Stimulated activated CD8-positive, alpha-beta memory T cell treated with anti-CD3 and anti-CD28 coated beads, Interleukin-7, amount 100 ng/mL, for 1 hour (primary cell): ENCODE measurements at regions not wholly inside any gene's neighbourhood (a gene's known extent, or its start where the extent isn't known, plus 50 kb on each side); places are given as distances from the start of the nearest gene placed in this dataset.
"Not testable (repeated sequence)": the region's sequence is repeated elsewhere in the genome, so short reads cannot be mapped to it uniquely, and the experiment has no call there.

Source experiments
- DNase-seq, 2 donors: peaks; one replicate each; pipeline ENCODE4 v3.0.0-alpha.2; 2020; ENCODE audit warnings: low read depth in 2 of 2

DNA sequence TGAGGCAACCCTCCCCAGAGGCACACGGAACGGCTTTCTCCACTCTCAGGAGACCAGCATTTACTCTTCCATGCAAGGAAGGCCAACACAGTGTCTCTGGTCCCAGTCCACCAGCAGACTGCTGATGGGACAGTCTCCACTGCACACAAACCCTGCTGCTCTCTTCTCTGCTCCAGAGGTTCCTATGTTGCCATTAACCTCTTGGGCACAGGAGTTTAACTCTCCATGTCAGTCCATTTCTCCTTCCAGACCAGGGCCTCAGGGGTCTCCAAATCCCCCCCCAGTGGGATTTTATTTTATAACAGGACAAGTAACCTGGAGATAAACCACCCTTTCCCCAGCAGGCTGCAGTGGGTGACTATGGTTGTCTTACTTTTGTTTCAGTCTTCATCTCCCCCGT is 452.5 kb downstream of the GADD45G start:
- DNase-seq: no peak

DNA sequence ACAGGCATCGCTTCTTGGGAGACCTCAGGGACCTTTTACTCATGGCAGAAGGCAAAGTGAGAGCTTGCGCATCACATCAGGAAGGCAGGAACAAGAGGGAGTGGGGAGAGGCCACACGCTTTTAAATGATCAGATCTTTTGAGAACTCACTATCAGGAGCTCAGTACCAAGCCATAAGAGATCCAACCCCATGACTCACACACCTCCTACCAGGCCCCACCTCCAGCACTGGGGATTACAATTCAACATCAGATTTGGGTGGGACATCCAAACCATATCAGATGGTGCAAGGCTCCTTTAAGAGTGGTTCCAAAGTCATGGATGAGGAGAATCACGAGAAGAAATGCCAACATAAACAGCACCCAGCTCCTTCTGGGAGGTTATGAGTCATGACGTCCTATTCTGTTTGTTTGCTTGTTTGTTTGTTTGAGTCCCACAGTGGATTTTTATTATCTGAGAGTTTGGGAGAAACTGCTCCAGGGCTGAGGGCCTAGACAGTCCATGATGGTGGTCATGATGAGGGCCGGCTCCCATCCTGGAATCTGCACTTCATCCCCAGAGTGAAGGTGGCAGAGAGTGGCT is 453.5 kb downstream of the GADD45G start:
- no peak for DNase-seq

DNA sequence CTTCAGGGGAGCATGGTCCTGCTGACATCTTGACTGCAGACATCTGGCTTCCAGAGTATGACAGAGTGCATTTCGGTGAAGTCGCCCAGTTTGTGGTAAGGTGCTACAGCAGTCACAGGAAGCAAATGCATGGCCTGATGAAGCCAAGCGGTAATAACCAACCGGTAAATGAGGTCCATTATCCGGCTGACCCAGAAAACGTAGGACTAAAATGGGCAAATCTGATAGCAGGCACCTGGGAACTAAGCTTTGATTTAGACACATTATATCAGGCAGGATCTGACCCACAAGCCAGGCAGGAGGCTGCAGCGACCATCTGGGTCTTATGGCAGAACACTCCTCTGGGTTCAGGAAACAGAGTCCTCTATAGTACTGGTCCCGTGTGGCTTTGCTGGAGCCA is 454.6 kb downstream of the GADD45G start:
- no peak for DNase-seq

DNA sequence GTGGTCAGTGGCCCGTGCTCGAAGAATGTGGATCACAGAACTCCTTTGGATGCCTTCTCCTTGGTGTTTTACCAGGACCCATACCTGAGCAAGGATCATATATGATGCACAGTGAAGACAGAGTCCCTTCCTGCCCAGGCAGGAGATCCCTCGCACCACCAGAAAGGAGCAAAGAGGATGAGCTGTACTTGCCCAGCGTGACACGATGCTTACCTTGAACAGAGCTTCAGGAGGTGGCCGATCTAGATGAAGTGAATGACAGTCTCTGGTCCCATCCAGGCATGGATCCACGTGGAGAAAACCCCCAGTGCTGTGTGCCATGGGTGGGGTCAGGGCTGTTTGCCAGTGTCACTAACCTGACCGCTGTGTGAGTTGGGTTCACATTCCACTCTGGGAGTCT is 455.4 kb downstream of the GADD45G start:
- DNase-seq: no peak

DNA sequence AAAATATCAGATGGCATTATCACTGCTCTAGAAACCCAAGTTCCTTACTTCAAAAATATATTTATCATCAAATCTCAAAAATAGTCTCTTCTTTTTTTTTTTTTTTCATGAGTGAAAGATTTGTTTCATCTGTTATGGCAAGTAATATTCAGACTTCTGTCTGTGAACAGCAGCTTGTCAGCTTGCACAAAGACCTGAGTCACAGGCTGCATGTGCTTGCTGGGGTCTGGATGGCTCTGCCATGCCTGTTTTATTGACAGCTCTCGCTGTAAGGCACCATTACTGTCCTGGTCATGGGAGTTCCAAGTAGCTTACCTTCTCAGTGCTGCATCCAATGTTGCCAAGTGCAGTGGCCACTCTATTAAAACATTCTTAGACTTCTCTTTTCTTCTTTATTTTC is 456.4 kb downstream of the GADD45G start:
- no peak for DNase-seq

DNA sequence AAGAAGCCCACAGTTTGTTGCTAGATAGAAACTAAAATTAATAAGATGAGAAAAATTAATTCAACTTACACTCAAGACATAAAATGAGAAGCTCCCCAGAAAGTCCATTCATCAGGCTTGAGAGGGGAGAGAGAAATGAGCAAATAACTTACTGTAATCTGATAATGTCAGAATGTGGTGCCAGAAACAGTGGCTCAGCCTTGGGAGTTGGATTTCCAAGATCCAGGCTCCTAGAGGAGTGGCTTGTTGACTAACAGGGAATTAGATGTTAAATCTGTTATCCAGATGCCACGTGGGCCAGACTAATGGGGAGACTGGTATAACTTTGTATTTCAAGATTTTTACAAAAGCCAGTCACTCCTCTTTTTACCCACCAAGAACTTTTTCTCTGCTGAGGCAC is 458.2 kb downstream of the GADD45G start:
- DNase-seq: no peak

DNA sequence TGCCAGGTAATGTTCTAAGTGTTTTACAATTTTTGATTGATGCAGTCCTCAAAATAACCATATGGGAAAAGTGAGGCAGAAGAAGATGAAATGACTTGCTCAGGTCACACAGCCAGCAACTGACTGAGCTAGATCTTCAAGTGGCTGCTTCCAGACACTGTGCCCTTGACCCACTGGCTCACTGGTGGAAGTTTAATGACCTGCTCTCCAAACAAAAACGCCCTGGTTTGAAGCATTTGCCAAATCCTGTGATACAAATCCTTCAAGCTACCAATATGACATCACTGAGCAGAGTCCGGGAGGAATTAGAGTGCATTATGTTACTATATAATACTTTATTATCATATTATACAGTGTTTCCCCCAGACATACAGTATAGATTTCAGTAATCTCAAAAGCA is 459.4 kb downstream of the GADD45G start:
- no peak for DNase-seq

DNA sequence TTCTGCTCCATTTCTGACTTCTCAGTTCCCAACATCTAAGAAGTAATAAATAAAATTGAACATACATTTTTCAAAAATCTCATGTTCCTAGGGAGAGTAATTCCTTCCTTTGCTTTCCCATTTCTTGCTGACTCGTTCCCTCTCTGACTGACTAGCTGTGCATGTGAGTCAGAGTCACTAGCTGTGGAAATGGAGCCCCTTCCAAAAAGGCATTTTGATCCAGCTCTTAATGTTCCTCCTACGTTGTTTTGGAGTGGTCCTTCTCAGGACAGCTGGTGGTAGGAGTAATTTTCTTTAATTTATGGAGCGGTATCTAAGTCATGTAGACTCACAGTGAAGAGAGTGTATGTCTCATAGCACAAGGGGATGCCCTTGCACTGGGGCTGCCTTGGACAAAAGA is 460.2 kb downstream of the GADD45G start:
- no peak for DNase-seq

DNA sequence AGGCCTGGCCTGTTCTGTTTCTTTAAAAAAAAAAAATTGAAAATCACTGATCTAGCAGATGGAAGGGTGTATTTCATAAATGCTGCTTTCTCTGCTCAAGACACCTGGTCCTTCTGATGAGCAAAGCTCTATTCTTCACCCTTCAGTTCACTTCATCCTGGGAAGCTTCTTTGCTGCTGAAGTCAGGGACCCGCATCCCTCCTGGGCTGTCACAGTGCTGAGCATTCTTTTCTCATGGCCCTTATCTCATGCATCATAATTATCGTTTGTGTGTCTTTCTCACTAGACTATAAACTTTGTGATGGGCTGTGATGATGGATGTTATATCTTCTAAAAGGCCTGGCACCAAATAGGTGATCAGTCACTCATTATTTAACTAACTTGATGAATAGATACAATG is 461.0 kb downstream of the GADD45G start:
- DNase-seq: no peak

DNA sequence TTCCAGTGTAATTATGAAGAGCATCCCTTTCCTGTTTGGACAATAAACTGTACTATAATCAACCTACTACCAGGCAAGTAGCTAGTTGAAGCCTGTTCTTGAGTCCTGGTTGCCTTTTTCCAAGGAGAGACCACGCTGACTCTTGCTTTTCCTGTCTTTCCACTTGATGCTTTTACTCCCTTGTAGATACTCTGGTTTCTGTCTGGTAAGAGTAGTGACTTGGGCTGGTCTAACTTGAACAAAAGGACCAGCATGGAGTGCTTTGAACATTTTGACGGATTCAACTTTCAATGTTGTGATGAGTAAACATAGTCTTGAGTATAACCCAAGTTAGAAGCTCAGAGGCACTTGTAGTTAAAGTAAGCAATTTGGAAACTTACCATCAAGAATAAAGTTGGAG is 464.3 kb downstream of the GADD45G start:
- no peak for DNase-seq

DNA sequence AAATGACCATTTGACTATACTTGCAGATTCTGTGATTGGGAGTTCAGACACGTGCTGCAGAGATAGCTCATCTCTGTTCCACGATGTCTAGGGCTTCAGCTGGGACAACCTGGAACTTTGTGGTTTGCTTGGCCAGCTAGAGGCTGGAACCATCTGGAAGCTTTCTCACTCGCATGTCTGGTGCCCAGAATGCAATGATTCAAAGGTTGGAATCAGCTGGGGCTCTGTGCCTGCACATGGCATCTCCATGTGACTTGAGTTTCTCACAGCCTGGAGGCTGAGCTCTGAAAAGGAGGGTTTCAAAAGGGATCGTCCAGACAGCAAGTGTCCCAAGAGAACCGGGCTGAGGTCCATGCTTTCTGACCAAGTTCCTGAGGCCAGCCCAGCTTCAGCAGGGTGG is 465.2 kb downstream of the GADD45G start:
- no peak for DNase-seq

DNA sequence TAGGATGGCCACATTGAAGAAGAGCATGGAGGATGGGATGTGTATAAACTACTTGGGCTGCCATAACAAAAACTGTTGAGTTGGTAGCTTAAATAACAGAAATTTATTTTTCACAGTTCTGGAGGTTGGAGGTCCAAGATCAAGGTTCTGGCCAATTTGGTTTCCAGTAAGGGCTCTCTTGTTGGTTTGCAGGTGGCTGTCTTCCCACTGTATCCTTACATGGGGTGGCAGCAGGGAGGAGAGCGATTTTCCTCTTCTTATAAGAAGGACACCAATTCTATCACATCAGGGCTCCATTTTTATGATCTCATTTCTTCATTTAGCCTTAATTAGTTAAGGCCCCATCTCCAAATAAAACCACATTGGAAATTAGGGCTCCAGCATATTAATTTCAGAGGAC is 465.7 kb downstream of the GADD45G start:
- DNase-seq: no peak

DNA sequence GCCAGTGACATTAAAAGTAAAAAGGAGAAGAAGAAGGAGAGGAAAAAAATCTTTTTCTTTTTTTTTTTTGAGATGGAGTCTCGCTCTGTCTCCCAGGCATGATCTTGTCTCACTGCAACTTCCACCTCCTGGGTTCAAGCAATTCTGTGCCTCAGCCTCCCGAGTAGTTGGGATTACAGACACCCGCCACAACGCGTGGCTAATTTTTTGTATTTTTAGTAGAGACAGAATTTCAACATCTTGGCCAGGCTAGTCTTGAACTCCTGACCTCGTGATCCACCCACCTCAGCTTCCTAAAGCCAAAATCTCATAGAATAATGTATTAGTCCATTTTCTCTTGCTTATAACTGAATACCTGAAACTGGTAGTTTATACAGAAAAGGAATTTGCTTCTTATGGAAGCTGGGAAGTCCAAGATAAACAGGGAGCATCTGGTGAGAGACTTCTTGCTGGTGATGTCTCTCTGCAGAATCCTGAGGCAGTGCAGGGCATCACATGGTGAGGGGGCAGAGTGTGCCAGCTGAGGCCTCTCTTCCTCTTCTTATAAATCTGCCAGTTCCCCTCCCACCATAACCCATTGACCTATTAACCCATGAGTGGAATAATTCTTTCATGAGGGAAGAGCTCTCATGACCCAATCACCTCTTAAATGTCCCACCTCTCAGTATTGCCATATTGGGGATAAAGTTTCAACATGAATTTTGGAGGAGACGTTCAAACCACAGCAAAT is 466.3 kb downstream of the GADD45G start:
- DNase-seq: no peak

DNA sequence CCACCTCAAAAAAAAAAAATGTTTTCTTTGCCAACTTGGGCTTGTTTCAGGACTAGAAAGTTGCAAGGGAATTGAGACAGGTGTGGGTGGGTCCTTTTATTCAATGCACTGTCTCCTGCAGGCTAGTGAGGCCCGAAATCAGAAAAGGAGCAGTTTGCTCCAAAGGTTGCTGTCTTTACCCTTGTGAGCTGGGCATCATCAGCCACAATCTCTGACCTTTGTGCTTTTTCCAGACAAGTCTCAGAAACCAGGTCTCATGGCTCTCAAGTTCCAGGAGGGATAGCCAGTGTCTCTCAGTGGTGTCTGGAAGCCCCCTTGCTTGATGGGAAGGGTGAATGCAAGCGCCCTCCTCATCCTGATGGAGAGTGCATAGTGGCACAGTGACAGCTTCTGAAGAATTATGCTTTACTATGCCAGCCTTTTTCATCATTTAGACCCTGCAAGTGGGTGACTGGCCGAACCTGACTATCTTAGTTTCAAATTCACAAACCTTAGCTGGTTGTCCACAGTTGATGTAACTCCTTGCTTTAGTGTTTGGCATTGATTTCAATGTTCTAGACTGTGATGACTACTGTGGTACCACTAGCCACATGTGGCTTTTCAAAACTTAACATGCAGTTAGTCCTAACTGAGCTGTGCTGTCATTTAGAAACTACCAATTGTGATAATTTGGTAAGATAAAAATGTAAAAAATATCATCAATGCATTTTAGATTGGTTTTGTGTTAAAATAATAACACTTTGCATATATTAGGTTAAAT is 468.6 kb downstream of the GADD45G start:
- DNase-seq: no peak

DNA sequence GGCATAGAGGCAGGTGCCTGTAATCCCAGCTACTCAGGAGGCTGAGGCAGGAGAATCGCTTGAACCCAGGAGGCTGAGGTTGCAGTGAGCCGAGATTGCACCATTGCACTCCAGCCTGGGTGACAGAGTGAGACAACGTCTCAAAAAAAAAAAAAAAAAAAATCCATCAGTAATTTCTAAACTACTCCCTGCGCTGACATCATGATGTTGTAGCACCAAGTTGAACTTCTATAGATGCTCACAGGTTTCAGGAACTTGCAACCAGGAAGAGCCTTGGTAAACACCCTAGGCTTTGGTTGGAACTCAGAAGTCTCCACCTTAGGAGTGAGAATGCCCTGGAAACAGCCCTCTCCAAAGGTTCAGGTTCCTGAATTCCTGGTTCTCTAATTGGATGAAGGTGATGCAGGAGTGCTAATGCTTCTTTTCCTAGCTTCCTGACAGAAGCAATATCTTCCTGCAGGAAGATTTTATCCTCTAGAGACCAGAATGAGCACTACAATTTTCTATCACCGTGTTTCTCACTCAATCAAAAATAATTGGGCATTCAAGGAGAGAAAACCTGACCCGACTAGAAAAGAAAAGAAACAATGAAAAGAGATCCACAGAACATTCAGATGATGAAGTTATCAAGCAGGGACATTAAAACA is 469.6 kb downstream of the GADD45G start:
- no peak for DNase-seq

DNA sequence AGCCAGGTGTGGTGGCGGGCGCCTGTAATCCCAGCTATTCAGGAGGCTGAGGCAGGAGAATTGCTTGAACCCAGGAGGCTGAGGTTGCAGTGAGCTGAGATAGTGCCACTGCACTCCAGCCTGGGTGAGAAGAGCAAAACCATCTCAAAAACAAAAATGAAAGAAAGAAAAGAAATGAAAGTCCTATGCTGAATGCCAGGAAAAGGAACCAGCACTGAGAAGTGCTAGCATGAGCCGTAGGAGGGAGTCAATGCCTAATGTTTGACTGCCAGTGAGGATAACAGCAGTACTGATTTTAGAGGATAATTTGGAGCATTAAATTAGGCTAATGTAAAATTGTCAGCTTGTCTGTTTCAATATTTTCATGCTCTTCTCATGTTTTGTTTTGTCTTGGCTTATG is 472.8 kb downstream of the GADD45G start:
- not testable (repeated sequence) for DNase-seq

DNA sequence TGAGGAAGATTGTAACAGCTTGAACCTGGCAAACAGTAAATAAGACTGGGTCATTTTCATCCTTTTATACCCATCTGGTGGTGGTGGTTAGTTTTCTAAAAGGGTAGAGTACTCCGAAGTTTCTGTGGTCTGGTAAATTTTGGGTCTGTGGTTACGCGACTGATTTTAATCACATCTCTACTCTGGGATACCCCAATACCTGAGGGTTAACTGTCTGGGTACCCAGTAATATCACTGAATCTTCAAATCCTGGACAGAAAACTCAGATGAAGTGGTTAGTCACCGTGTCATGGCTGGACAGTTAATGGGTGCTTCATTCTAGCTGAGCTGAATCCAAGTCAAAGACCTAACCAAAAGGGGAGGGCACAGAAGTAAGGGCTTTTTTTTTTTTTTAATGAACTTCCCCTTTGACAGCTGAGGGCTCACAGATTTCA is 474.2 kb downstream of the GADD45G start:
- DNase-seq: no peak

DNA sequence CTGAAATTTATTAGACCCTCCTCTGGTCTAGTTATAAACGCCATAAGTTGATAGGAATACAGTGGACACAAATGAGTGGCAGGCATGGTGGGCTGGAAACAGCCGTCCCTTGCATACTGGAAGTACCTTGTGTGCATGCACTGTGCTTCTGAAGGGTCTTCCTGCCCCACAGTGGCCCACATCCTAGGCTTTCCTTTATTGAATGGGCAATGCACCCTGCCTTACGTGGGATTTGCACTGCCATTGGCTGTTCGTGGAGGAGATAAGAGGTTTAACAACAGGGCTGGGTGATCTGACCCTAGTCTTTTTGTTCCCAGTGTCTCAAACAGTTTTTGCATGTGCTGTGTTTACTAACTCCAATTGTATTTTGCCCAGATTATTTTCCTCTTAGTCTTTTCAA is 480.8 kb downstream of the GADD45G start:
- no peak for DNase-seq

DNA sequence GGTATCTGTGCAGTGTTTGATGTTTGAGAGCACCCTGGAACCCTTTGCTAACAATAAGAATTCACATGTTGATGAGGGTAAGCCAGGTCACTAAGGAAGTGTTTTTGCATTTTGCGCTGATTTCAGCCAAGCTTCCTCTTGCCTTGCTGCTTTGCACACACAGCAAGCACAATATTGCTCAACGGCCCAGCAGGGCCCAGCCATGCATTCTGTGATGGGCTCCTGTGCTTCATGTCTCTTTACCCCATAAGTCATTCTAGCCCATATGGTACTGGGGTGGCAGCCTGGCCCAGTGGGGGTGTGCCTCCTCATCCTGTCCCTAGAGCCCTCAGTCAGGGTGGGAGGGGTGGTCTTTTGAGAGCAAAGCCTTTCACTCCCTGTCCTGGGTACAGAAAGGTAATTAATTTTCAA is 481.3 kb downstream of the GADD45G start:
- DNase-seq: no peak

DNA sequence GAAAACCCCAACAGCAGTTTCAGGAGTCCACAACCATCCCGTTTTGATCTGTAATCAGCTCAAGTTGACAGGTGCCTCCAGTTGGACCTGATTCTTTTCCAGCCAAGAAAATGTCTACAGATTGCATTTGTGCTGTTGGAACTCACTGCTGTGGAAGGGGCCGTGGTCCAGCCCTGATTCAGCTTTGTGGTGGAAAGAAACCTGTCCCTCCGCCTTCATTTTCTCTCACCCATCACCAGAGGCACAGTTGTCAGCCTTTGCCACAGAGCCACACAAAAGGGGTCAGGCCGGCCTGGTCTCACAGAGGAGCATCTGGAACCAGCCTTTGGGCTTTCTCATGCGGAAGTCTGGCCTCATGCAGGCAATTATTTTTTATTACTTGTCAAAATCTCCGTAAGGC is 483.6 kb downstream of the GADD45G start:
- DNase-seq: no peak

DNA sequence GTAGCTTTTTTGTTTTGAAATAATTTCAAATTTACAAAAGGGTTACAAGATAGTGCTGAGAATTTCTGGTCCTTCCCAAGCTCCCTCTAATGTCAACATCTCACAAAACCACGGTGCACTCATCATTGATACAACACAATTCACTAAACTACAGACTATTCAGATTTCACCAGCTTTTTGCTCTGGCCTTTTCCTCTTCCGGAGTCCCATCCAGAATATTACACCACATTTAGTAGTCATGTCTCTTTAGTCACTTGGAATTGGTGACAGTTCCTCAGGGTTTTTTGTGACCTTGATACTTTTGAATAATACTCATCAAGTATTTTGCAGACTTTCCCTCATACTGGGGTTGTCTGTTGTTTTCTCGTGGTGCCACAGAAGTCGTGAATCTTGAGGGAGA is 484.0 kb downstream of the GADD45G start:
- no peak for DNase-seq

DNA sequence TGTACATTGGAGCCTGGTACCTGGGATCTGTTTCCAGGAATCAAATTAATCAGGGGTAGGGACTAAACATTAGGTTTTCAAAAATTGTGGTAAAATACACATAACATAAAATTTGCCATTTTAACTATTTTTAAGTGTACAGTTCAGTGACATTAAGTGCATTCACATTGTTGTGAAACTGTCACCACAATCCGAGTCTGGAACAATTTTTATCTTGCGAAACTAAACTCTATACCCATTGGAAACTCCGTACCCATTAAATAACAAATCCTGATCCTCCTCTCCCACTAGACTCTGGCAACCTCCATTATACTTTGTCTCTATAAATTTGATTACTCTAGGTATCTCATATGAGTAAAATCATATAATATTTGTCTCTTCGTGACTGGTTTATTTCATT is 486.2 kb downstream of the GADD45G start:
- no peak for DNase-seq

DNA sequence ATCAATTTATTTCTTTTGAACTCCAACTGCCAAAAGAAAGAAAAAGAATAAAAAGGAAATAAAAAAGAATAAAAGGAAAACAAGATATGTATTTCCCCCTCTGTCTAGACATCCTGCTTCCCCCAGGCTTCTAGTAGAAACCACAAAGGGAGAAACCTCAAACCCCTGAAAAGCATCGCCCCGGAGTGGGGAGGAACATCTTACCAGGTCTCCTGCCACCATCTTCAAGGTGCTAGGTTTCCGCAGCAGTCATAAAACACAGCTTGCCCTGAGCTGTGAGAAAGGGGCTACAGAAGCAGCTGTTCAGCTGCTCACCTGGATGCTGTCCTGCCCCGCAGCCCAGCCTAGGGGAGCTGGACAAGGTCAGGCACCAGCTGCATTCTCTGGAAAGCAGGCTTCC is 487.7 kb downstream of the GADD45G start:
- no peak for DNase-seq
